ENCODE measurements at regions not wholly inside any gene's neighbourhood (a gene's known extent, or its start where the extent isn't known, plus 50 kb on each side); places are given as distances from the start of the nearest gene placed in this dataset.

GRCh38 chr15:69793781-69794451, 303.8 kb downstream of the TLE3 start:
- no peak for DNase-seq (ENCODE audit: low spot score)

- no peak for DNase-seq (ENCODE audit: low spot score)
Measured at GRCh38 chr15:69794645-69795469, 302.9 kb downstream of the TLE3 start.

- DNase-seq (ENCODE audit: low spot score) = no peak
Measured at GRCh38 chr15:69795601-69796000, 302.1 kb downstream of the TLE3 start.

GRCh38 chr15:69797051-69797595, 300.6 kb downstream of the TLE3 start:
- DNase-seq (ENCODE audit: low spot score) = no peak

GRCh38 chr15:69797615-69798014, 300.1 kb downstream of the TLE3 start:
- no peak for DNase-seq (ENCODE audit: low spot score)

- DNase-seq (ENCODE audit: low spot score) = no peak
Measured at GRCh38 chr15:69798481-69799250, 299.1 kb downstream of the TLE3 start.

GRCh38 chr15:69801144-69801543, 296.6 kb downstream of the TLE3 start:
- no peak for DNase-seq (ENCODE audit: low spot score)

GRCh38 chr15:69802432-69802831, 295.3 kb downstream of the TLE3 start:
- no peak for DNase-seq (ENCODE audit: low spot score)

GRCh38 chr15:69804786-69805185, 292.9 kb downstream of the TLE3 start:
- DNase-seq (ENCODE audit: low spot score) = no peak

GRCh38 chr15:69805248-69805953, 292.3 kb downstream of the TLE3 start:
- DNase-seq (ENCODE audit: low spot score) = no peak

- no peak for DNase-seq (ENCODE audit: low spot score)
Measured at GRCh38 chr15:69806287-69806915, 291.3 kb downstream of the TLE3 start.

GRCh38 chr15:69807721-69808120, 290.0 kb downstream of the TLE3 start:
- DNase-seq (ENCODE audit: low spot score) = no peak

- DNase-seq (ENCODE audit: low spot score) = no peak
Measured at GRCh38 chr15:69808756-69809155, 289.0 kb downstream of the TLE3 start.

GRCh38 chr15:69809421-69809820, 288.3 kb downstream of the TLE3 start:
- DNase-seq (ENCODE audit: low spot score) = no peak

GRCh38 chr15:69810431-69811354, 287.0 kb downstream of the TLE3 start:
- DNase-seq (ENCODE audit: low spot score) = no peak

- DNase-seq (ENCODE audit: low spot score) = no peak
Measured at GRCh38 chr15:69812861-69813261, 284.9 kb downstream of the TLE3 start.

GRCh38 chr15:69813881-69814280, 283.8 kb downstream of the TLE3 start:
- no peak for DNase-seq (ENCODE audit: low spot score)

GRCh38 chr15:69814932-69815331, 282.8 kb downstream of the TLE3 start:
- no peak for DNase-seq (ENCODE audit: low spot score)

- DNase-seq (ENCODE audit: low spot score) = no peak
Measured at GRCh38 chr15:69815793-69816192, 281.9 kb downstream of the TLE3 start.

GRCh38 chr15:69816522-69816921, 281.2 kb downstream of the TLE3 start:
- no peak for DNase-seq (ENCODE audit: low spot score)
